A549 (cell line): ENCODE measurements at regions not wholly inside any gene's neighbourhood (a gene's known extent, or its start where the extent isn't known, plus 50 kb on each side); places are given as distances from the start of the nearest gene placed in this dataset.

Source experiments
- BHLHE40 ChIP-seq: IDR thresholded peaks from 2 replicates; pipeline ENCODE4 v1.6.1; 2012; ENCODE audit warnings: low read depth, low read length, inconsistent platforms
- CHD2 ChIP-seq: fragments of 150-350 bp; IDR thresholded peaks from 2 replicates; pipeline ENCODE4 v1.6.1; 2014; ENCODE audit warnings: low read length; ENCODE audit not compliant: partially characterized antibody
- JUN ChIP-seq, 2 experiments: fragments of >200 bp; sonication (Bioruptor Twin); formaldehyde crosslinking; IDR thresholded peaks; 2 replicates in 1 of 2; 3 replicates in 1 of 2; pipeline ENCODE4 v1.6.1; 2016 to 2017
- POLR2A ChIP-seq: IDR thresholded peaks from 2 replicates; pipeline ENCODE4 v1.6.1; 2012; ENCODE audit warnings: mild to moderate bottlenecking, low read length
- POLR2AphosphoS2 ChIP-seq: conservative IDR thresholded peaks from 2 replicates; pipeline ENCODE4 v1.6.1; 2012; ENCODE audit warnings: low read length, improper control_type of control experiment, inconsistent platforms
- SMC3 ChIP-seq: fragments of >200 bp; sonication (Bioruptor Twin); formaldehyde crosslinking; IDR thresholded peaks from 3 replicates; pipeline ENCODE4 v1.6.1; 2018; ENCODE audit warnings: inconsistent platforms
- TF ChIP-seq, protein P1 (sequence below): fragments of >200 bp; sonication (Bioruptor Twin); formaldehyde crosslinking; IDR thresholded peaks from 3 replicates; pipeline ENCODE4 v1.5.1; 2016
- TF ChIP-seq, protein P2 (sequence below): IDR thresholded peaks from 2 replicates; pipeline ENCODE4 v1.6.1; 2012
- TF ChIP-seq, protein P3 (sequence below): fragments of 250-450 bp; sonication (Bioruptor Pico); IDR thresholded peaks from 2 replicates; pipeline ENCODE4 v1.5.0; 2020; ENCODE audit warnings: low read depth, mild to moderate bottlenecking, moderate library complexity

DNA sequence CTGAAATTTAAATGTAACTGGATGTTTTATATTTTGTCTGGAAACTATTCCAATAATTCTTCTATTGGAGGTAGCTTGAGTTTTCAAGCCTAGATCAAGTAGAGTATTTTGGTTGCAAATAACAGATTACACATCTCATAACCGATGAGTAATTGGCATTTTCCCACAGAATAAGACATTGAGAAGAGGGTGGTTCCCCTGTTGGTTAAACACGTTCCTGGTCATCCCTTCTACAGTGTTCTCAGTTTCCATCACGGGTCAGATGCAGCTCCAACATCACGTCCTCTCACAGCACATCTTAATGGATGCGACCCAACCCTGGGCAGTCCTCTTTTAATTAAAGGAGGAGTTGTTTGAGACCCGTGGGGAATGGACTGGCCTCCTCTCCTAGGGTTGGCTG, 149.0 kb upstream of the ZNF516 start:
- TF ChIP-seq POLR2A (no peak), JUN (IDR thresholded peaks at IDR 0.05) (no peak), CHD2 (no peak), BHLHE40 (no peak), SMC3 (no peak), POLR2AphosphoS2 (no peak)
- TF ChIP-seq, protein P1, sequence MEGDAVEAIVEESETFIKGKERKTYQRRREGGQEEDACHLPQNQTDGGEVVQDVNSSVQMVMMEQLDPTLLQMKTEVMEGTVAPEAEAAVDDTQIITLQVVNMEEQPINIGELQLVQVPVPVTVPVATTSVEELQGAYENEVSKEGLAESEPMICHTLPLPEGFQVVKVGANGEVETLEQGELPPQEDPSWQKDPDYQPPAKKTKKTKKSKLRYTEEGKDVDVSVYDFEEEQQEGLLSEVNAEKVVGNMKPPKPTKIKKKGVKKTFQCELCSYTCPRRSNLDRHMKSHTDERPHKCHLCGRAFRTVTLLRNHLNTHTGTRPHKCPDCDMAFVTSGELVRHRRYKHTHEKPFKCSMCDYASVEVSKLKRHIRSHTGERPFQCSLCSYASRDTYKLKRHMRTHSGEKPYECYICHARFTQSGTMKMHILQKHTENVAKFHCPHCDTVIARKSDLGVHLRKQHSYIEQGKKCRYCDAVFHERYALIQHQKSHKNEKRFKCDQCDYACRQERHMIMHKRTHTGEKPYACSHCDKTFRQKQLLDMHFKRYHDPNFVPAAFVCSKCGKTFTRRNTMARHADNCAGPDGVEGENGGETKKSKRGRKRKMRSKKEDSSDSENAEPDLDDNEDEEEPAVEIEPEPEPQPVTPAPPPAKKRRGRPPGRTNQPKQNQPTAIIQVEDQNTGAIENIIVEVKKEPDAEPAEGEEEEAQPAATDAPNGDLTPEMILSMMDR, result no peak
- TF ChIP-seq, protein P2, sequence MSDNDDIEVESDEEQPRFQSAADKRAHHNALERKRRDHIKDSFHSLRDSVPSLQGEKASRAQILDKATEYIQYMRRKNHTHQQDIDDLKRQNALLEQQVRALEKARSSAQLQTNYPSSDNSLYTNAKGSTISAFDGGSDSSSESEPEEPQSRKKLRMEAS, result no peak
- TF ChIP-seq, protein P3, sequence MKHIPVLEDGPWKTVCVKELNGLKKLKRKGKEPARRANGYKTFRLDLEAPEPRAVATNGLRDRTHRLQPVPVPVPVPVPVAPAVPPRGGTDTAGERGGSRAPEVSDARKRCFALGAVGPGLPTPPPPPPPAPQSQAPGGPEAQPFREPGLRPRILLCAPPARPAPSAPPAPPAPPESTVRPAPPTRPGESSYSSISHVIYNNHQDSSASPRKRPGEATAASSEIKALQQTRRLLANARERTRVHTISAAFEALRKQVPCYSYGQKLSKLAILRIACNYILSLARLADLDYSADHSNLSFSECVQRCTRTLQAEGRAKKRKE (CRISPR knock-in tag), result no peak
